DMS53 (cell line): ENCODE measurements at regions not wholly inside any gene's neighbourhood (a gene's known extent, or its start where the extent isn't known, plus 50 kb on each side); places are given as distances from the start of the nearest gene placed in this dataset.

Source experiments
- DNase-seq: peaks from one replicate; lab custom pipeline; 2025; lab: John Stamatoyannopoulos, UW

GRCh38 chr3:148221303-148221702, 476.4 kb upstream of the AGTR1 start:
- no peak for DNase-seq

- DNase-seq: no peak
These were observed 474.4 kb upstream of the AGTR1 start for GRCh38 chr3:148223266-148223665.

GRCh38 chr3:148226246-148226645, 471.5 kb upstream of the AGTR1 start:
- no peak for DNase-seq

- DNase-seq: no peak
These were observed 470.2 kb upstream of the AGTR1 start for GRCh38 chr3:148227534-148227933.

GRCh38 chr3:148229107-148229506, 468.6 kb upstream of the AGTR1 start:
- DNase-seq: no peak

GRCh38 chr3:148230473-148230872, 467.2 kb upstream of the AGTR1 start:
- DNase-seq: no peak

GRCh38 chr3:148232389-148232788, 465.3 kb upstream of the AGTR1 start:
- no peak for DNase-seq

- no peak for DNase-seq
These were observed 464.3 kb upstream of the AGTR1 start for GRCh38 chr3:148233403-148233802.

GRCh38 chr3:148234536-148234935, 463.2 kb upstream of the AGTR1 start:
- DNase-seq: no peak

GRCh38 chr3:148235566-148235965, 462.1 kb upstream of the AGTR1 start:
- no peak for DNase-seq

- DNase-seq: no peak
These were observed 459.3 kb upstream of the AGTR1 start for GRCh38 chr3:148238421-148238821.

GRCh38 chr3:148240351-148240750, 457.4 kb upstream of the AGTR1 start:
- DNase-seq: no peak

GRCh38 chr3:148243609-148244008, 454.1 kb upstream of the AGTR1 start:
- no peak for DNase-seq

GRCh38 chr3:148246291-148246923, 451.3 kb upstream of the AGTR1 start:
- no peak for DNase-seq

GRCh38 chr3:148253713-148254112, 444.0 kb upstream of the AGTR1 start:
- no peak for DNase-seq

- DNase-seq: no peak
These were observed 443.3 kb upstream of the AGTR1 start for GRCh38 chr3:148254402-148254801.

GRCh38 chr3:148255981-148256969, 441.4 kb upstream of the AGTR1 start:
- no peak for DNase-seq

- DNase-seq: no peak
These were observed 434.7 kb upstream of the AGTR1 start for GRCh38 chr3:148262980-148263379.

GRCh38 chr3:148265841-148266240, 431.9 kb upstream of the AGTR1 start:
- no peak for DNase-seq

GRCh38 chr3:148266341-148266740, 431.4 kb upstream of the AGTR1 start:
- DNase-seq: no peak

- DNase-seq: no peak
These were observed 427.9 kb upstream of the AGTR1 start for GRCh38 chr3:148269816-148270215.

GRCh38 chr3:148280623-148281242, 417.0 kb upstream of the AGTR1 start:
- DNase-seq: no peak

GRCh38 chr3:148289159-148289558, 408.5 kb upstream of the AGTR1 start:
- no peak for DNase-seq
